ENCODE measurements at regions not wholly inside any gene's neighbourhood (a gene's known extent, or its start where the extent isn't known, plus 50 kb on each side); places are given as distances from the start of the nearest gene placed in this dataset.

- peaks cover 13% of the 10 kb centered on the region for H3K9me3 Mint-ChIP-seq (ENCODE audit: low read depth)
- no peak overlapping the region for H3K27ac Mint-ChIP-seq (ENCODE audit: unreplicated experiment)
- no peaks in the 10 kb centered on the region for H3K4me1 Mint-ChIP-seq (ENCODE audit: low read depth)
- H3K4me3 Mint-ChIP-seq (ENCODE audit: unreplicated experiment), result no peak overlapping the region
- TF ChIP-seq CTCF (IDR thresholded peaks at IDR 0.05), result no peak
- H3K36me3 Mint-ChIP-seq (ENCODE audit: low read depth), result no peaks in the 10 kb centered on the region
- H3K27me3 Mint-ChIP-seq (ENCODE audit: low read depth), result no peaks in the 10 kb centered on the region
- DNase-seq (ENCODE audit: low spot score), result no peak
Observed at GRCh38 chr3:34568766-34569165, 770.3 kb downstream of the PDCD6IP start.

- Mint-ChIP-seq H3K4me1 (ENCODE audit: low read depth) (no peaks in the 10 kb centered on the region), H3K27me3 (ENCODE audit: low read depth) (peaks cover 1% of the 10 kb centered on the region), H3K36me3 (ENCODE audit: low read depth) (no peaks in the 10 kb centered on the region), H3K4me3 (ENCODE audit: unreplicated experiment) (no peak overlapping the region), H3K27ac (ENCODE audit: unreplicated experiment) (no peak overlapping the region), H3K9me3 (ENCODE audit: low read depth) (peaks cover 10% of the 10 kb centered on the region)
- TF ChIP-seq CTCF (IDR thresholded peaks at IDR 0.05), result no peak
- DNase-seq (ENCODE audit: low spot score), result no peak
Observed at GRCh38 chr3:34569437-34569836, 771.0 kb downstream of the PDCD6IP start.

DNA sequence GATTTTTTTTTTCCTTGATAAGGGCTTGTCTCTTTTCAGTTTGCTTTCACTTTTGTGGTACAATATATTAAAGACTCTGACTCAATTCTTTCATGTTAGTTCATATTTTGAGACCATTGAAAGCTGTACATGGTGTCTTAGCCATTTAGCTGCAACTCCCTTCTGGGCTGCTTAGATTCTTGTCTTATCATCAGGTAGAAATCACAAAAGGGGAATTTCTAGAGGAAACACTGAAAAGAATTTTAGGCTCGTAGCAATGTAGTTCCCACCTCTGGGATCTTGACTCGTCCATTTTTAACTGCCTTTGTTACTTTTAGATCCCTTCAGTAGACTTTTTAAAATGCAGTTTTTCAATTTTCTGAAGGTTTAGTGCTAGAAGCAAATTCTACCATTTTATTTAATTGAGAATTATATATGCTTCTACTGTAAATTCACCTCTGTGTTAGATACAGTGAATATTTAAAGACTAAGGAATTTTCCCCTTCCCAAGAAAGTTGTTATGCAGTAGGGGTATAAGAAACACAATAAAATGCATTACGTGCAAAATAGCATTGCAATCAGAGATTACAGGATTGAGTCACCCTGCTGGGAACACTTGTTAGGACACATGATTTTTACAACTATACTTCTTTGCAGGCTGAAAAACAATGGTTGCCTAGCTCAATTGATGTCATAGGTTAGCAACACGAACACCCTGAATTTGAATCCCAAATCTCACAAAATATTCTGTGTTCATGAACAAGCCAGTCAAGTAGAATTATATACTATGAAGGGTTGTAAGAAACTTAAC is 772.7 kb downstream of the PDCD6IP start:
- Mint-ChIP-seq H3K4me3 (ENCODE audit: unreplicated experiment) (no peak overlapping the region), H3K4me1 (ENCODE audit: low read depth) (no peaks in the 10 kb centered on the region), H3K36me3 (ENCODE audit: low read depth) (no peaks in the 10 kb centered on the region), H3K27ac (ENCODE audit: unreplicated experiment) (no peak overlapping the region), H3K9me3 (ENCODE audit: low read depth) (peaks cover under 1% of the 10 kb centered on the region), H3K27me3 (ENCODE audit: low read depth) (peaks cover 1% of the 10 kb centered on the region)
- no peak for TF ChIP-seq CTCF (IDR thresholded peaks at IDR 0.05)
- no peak for DNase-seq (ENCODE audit: low spot score)

- no peak for DNase-seq (ENCODE audit: low spot score)
- Mint-ChIP-seq H3K4me1 (ENCODE audit: low read depth) (no peaks in the 10 kb centered on the region), H3K4me3 (ENCODE audit: unreplicated experiment) (no peak overlapping the region), H3K27ac (ENCODE audit: unreplicated experiment) (no peak overlapping the region), H3K36me3 (ENCODE audit: low read depth) (no peaks in the 10 kb centered on the region), H3K9me3 (ENCODE audit: low read depth) (no peaks in the 10 kb centered on the region), H3K27me3 (ENCODE audit: low read depth) (peaks cover 1% of the 10 kb centered on the region)
- TF ChIP-seq CTCF (IDR thresholded peaks at IDR 0.05), result no peak
Observed at GRCh38 chr3:34571714-34572113, 773.3 kb downstream of the PDCD6IP start.

DNA sequence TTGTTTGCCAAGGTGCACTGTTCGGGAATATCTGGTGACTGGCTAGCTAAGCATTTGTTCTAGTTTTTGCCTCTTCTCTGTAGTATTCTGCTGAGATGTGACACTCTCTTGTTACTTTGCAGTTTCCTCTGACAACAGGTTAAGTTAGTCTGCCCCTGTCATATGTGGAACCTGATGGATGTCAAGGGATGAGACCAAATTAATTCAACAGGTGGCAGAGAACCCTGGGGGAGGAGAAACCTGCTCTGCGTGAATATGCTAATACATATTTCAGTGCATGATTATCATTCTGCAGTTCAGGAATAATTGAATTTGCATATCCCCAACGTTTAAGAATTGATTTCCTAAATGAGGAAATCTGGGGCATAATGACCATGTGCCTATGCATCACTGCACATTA is 777.3 kb downstream of the PDCD6IP start:
- Mint-ChIP-seq H3K27me3 (ENCODE audit: low read depth) (peaks cover 8% of the 10 kb centered on the region), H3K4me3 (ENCODE audit: unreplicated experiment) (no peak overlapping the region), H3K4me1 (ENCODE audit: low read depth) (no peaks in the 10 kb centered on the region), H3K27ac (ENCODE audit: unreplicated experiment) (no peak overlapping the region), H3K9me3 (ENCODE audit: low read depth) (no peaks in the 10 kb centered on the region), H3K36me3 (ENCODE audit: low read depth) (no peaks in the 10 kb centered on the region)
- TF ChIP-seq CTCF (IDR thresholded peaks at IDR 0.05), result no peak
- no peak for DNase-seq (ENCODE audit: low spot score)
